ENCODE measurements at regions not wholly inside any gene's neighbourhood (a gene's known extent, or its start where the extent isn't known, plus 50 kb on each side); places are given as distances from the start of the nearest gene placed in this dataset.

GRCh38 chrX:45540181-45540580, 339.5 kb upstream of the DIPK2B start:
- H3K4me3 ChIP-seq (ENCODE audit: low read depth, low read length) = no peak overlapping the region
- no peak for TF ChIP-seq CTCF (IDR thresholded peaks at IDR 0.05; ENCODE audit: insufficient read depth, low read depth, low read length, missing control alignments)
- no peak for DNase-seq (ENCODE audit: low read depth)

- no peak overlapping the region for H3K4me3 ChIP-seq (ENCODE audit: low read depth, low read length)
- TF ChIP-seq CTCF (IDR thresholded peaks at IDR 0.05; ENCODE audit: insufficient read depth, low read depth, low read length, missing control alignments) = no peak
- DNase-seq (ENCODE audit: low read depth) = no peak
These were observed 337.3 kb upstream of the DIPK2B start for GRCh38 chrX:45537936-45538335.

- no peak overlapping the region for H3K4me3 ChIP-seq (ENCODE audit: low read depth, low read length)
- TF ChIP-seq CTCF (IDR thresholded peaks at IDR 0.05; ENCODE audit: insufficient read depth, low read depth, low read length, missing control alignments) = no peak
- DNase-seq (ENCODE audit: low read depth) = no peak
These were observed 327.2 kb upstream of the DIPK2B start for GRCh38 chrX:45527834-45528233.

- no peak overlapping the region for H3K4me3 ChIP-seq (ENCODE audit: low read depth, low read length)
- no peak for DNase-seq (ENCODE audit: low read depth)
- TF ChIP-seq CTCF (IDR thresholded peaks at IDR 0.05; ENCODE audit: insufficient read depth, low read depth, low read length, missing control alignments) = no peak
These were observed 324.1 kb upstream of the DIPK2B start for GRCh38 chrX:45524805-45525204.

- no peak overlapping the region for H3K4me3 ChIP-seq (ENCODE audit: low read depth, low read length)
- no peak for DNase-seq (ENCODE audit: low read depth)
- no peak for TF ChIP-seq CTCF (IDR thresholded peaks at IDR 0.05; ENCODE audit: insufficient read depth, low read depth, low read length, missing control alignments)
These were observed 323.6 kb upstream of the DIPK2B start for GRCh38 chrX:45524296-45524695.

GRCh38 chrX:45518552-45518951, 317.9 kb upstream of the DIPK2B start:
- H3K4me3 ChIP-seq (ENCODE audit: low read depth, low read length) = no peak overlapping the region
- DNase-seq (ENCODE audit: low read depth) = no peak
- no peak for TF ChIP-seq CTCF (IDR thresholded peaks at IDR 0.05; ENCODE audit: insufficient read depth, low read depth, low read length, missing control alignments)

GRCh38 chrX:45517090-45517973, 316.7 kb upstream of the DIPK2B start:
- no peak for DNase-seq (ENCODE audit: low read depth)
- no peak overlapping the region for H3K4me3 ChIP-seq (ENCODE audit: low read depth, low read length)
- TF ChIP-seq CTCF (IDR thresholded peaks at IDR 0.05; ENCODE audit: insufficient read depth, low read depth, low read length, missing control alignments) = no peak
